HG03460 (cell line): ENCODE measurements at regions not wholly inside any gene's neighbourhood (a gene's known extent, or its start where the extent isn't known, plus 50 kb on each side); places are given as distances from the start of the nearest gene placed in this dataset.

ENCODE experiments used
- ATAC-seq: cut with Tn5 transposase; IDR thresholded peaks from one replicate; pipeline ENCODE4 v1.9.1; 2021; ENCODE audit not compliant: unreplicated experiment

DNA sequence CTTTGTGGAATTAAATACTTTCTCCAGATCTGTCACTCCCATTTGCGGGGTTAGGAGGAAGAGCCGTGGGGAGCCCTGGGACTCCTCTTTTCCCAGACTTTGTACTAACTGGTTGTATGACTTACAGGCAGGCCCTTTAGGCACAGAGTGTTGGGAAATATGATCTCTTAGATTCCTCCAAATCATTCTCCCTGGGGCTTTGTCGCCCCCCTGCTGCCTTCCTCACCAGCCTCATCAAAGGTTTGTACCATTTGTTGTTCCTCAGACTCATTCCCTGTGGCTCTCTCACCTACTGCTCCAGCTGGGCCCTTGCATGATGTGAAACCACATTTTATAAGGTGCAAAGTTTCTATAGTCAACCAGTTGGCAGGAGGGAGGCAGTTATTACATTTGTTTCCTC is 56.4 kb downstream of the CRYGS start:
- ATAC-seq: no peak

DNA sequence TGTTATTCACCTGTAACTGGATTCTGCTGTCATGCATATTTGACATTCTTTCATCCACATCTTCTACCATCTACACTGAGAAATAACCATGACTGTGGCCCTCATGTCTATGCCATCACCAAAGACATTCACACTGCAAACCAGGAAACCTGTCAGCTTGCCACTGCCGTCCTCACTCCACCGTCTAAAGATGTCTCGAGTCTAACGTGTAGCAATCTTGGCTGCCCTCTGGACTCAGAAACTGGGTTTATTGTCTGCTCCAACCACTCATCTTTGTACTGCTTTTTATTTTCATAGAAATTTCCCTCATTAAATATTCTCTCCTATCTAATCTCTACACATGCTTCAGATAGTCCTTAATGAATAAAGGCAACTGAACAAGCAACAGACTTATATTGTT is 57.1 kb downstream of the CRYGS start:
- no peak for ATAC-seq

DNA sequence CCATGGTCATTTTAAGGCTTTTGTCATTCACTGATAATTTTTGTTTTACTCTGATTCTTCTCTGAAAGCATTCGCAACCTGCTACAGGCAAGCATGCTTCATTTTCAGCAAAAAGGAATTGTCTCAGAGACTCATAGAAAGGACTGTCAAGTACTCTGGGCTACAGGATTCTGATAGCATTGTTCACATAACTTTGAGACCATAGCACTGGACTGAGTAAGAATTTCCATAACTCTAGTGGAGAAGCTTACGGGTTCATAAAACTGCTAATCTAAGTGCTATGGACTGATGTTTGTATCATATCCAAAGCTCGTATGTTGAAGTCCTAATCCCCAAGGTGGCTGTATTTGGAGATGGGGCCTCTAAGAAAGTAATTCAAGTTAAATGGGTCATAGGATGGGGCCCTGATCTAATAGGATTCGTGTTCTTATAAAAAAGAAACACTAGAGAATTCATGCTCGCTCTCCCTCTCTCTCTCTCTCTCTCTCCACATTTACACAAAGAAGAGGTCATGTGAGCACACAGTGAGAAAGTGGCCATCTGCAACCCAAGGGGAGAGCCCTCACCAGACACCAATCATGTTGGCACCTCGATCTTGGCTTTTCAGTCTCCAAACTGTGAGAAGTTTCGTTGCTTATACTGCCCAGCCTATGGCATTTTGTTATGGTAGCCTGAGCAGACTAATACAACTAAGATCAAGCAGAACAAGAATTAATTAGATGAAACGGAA is 60.4 kb downstream of the CRYGS start:
- no peak for ATAC-seq

DNA sequence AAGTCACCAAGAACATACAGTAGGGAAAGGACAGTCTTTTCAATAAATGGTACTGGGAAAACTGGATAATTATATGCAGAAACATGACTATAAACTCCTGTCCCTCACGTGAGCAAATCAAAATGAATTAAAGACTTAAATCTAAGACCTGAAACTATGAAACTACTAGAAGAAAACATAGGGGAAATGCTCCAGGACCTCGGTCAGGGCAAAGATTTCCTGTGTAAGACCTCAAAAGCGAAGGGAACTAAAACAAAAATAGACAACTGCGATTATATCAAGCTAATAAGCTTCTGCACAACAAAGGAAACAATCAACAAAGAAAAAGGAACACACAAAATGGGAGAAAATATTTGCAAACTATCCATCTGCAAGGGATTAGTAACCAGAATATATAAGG is 62.7 kb downstream of the CRYGS start:
- no peak for ATAC-seq

DNA sequence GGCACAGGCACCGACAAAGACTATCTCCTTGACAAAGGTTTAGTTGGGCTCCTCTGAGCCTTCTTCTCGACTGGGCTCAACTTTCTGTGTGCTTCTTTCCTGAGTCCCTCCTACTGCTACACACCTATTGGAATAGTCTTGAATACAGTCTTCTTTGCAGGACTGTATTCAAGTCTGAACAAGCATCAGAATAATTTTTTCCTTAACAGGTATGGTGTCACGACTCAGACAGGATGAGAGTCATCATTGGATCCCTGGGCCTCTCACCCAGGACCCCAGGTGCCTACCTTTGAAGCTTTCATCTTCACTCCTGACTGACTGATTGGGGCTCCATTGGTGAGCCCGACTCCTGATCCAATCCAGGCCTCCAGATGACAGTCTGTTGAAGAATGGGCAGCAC is 66.3 kb downstream of the CRYGS start:
- no peak for ATAC-seq

DNA sequence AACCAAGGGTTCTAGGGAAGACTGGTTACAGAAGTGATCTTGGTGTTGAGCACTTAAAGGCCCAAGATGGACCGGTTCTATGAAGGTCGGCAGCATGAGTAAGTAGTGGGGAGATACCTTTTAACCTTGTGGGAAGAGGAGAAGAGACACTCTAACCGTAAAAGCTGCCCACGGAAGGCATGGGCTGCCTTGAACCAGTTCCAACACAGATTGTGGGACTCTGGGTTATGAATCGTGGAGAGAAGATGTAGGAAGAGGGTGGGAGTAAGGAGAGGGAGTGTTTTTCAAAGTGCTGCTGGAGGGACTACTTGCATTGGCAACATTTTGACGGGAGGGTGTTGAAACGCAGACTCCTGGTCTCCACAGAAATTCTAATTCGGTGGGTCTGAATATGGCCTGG is 67.1 kb downstream of the CRYGS start:
- ATAC-seq: no peak

DNA sequence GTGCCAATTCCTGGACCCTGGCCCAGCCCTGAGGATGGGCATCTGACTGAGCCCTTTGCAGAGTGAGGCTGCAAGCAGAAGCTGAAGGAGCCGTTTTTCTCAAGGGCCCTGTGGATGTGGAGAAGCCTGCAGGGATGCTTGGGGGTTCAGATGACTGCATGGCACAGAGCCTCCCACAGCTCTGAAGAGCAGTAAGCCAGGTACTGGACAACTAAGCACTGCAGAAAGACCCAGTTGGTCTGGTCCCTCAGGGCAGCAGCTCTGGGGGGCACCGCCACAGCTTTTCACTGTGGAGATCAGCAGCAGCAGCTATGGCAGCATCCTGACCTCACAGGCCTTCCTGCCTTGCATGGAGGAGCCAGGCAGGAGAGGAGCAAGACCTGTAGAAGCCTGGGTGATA is 67.6 kb downstream of the CRYGS start:
- ATAC-seq: no peak

DNA sequence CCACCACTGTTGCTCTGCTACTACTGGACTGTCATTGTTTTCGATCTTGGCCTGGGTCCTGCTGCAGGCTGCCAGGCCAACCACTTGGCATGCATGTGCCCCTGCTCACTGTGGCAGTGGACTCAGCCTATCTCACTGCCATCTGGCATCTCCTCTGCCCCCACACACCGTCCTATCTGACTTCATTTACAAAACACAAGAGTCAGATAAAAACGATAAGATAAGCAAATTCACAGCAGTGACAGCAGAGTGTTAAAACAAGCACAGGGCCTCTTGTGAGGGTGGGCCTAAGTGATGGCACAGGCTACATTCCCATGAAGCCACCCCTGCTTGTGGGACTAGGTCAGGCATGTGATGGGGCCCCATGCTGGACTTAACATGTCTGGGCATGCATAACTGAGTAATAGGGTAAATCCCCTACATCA is 68.1 kb downstream of the CRYGS start:
- no peak for ATAC-seq

DNA sequence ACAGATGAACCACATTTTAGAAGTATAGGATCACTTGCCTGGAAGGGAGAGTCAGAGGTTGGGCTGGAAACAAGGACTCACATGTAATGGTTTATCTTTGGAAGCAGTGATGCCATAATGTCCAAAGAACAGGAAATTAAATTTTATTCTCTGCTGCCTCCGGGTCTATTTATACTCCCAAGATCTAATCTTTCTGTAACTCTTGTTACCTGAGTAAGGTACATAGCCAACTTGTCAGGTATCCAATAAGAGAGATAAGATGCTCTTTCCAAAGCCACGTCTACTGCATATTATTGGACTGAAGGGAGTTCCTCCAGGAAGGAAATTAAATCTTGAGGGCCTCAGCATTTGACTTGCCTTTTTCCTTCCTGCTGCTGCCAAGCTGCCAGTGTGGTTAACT is 71.0 kb downstream of the CRYGS start:
- ATAC-seq: no peak

DNA sequence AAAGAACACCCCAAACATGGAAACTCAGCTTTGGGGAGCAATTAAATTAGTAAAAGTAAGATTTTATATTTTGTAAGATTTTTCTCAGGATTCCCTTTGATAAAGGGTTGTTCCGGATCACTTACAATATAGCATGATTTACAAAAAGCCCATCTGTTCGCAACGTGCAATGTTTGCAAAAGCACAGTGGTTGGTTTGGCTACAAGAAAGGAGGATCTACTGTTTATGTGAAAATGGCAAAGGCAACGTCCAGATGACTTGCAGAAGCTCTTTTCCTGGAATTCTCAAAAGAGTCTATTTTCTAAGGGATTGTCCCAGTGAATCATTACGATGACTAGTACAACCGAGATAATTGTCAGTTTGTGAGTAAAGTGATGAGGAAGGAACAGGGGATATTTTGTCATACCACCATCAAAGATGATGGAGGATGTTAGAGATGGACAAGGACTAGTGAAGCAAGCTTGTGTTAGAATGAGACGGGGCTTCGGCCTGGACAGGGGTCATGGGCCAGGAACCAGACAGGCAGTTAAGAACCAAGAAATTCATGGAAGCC is 71.6 kb downstream of the CRYGS start:
- no peak for ATAC-seq

DNA sequence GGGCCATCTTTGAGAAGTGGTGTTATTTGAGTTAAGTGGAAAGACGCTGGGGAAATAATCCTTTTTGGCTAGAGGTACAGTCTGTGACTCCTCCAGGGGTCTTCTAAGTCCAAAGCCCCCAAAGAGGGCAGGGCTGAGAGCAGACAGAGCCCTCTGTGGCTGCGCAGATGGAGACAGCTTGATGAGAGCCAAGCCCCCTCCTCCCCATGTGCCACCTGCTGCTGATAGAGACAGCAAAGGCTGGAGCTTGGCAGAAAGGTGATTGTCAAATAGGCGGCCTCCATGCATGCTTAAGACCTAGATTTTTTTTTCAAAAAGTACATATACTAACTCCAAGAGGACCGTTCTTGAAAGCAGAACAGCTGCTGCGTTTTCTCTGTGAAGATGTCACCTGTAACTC is 72.4 kb downstream of the CRYGS start:
- ATAC-seq: no peak

DNA sequence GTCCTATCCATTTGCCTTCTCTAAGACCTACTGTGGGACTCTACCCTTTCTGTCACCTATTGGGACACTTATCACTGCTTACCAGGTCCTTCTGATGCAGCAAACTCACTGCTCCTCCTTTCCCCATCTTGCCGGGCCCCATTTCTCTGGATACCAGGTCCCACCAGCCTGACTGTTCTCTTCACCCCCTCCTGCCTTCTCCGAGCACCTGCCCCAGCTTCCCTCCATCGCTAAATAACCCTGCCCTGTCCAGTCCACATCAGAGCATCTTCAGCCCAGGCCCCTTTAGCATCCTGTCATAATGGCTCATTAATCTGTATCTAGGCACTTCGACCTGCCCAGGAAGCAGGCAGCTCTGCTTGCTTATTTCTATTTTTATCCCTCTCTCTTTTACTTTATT is 74.7 kb downstream of the CRYGS start:
- ATAC-seq: no peak

DNA sequence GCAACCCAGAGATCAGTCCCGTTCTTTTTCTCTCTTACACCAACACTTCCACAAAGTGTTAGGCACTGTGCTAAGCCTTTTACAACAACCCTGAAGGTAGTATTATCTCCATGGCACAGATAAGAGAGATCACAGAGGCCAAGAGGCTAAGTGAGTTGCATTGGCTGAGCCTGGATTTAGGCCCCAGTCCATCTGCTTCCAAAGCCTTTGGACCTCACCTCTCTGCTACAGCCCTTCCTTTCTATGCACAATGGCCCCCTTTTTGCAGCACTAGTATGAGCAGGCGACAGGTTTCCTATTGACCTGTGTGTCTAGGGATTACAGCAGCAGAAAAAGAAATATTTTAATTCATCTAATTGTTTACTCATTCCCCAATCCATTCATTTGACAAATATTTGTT is 76.2 kb downstream of the CRYGS start:
- ATAC-seq: no peak

DNA sequence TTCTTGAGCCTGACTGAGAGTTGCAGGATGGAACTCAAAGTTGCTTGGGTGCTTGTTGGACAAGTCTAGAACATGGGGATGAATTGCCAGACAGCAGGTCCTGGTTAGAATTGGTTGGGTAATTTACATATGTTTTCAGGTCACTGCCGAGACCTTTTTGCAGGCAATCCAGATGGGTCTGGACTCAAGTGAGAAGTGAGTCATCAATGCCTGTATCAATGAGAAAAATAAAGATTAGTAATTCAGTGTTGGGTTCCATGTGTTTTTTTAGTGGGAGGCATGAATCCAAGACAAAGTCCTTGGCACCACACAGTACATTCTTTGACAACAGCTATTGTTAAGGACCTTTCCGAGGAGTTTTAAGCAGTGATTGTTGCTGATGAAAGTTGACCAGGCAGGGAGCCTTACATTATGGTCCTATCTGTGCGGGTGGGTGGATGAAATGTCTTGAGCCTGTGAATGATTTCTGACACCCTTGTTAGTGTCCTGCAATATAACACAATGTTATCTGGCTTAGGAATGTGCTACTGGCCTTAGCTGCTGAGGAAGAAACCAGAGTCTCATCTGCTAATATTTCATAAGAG is 77.7 kb downstream of the CRYGS start:
- ATAC-seq: no peak

DNA sequence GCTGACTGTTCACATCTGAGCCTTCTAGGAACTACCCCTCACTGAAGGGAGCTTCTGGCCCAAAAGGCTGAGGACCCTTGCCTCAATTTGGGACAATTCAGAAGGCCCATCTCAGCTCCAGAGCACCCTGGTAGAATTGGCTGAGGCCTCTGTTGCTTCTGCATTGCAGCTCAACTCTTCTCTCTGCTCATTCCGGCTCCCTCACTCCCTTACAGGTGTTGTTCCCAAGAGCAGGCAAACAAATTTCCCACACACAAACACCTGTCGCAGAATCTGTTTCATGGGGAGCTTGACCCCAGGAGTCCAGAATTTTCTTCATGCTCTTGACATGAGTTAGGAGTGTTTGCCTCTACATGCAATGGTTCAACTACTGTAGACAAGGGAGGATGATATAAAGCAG is 78.7 kb downstream of the CRYGS start:
- no peak for ATAC-seq

DNA sequence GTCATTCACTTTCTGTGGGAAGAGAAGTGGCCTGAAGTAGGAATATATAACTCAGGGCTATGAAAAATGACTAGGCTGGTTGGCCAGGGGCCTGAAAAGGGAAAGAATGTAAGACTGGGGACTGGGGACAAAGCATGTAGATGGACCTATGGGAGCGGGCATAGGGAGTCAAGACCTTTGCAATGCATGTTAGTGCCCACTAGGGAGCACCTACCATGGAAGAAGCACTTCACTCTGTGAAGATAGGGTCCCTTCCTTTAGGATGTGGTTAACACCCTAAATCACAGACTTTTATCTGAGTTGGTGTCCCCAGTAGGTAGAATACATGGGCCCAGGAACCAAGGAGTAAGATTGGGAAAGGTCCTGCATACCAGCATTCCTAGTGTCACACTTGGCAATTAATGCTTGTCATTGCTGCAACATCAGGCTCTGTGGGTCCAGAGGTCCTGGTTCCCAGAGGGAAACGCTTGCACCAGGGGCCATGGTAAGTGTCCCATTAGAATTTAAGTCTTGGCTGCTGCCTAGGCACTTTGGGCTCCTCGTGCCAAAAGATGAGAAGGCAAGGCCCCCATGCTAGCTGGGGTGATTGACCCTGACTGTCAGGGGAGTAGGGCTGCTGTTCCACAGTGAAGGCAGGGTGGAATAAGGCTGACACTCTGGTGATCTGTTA is 79.6 kb downstream of the CRYGS start:
- ATAC-seq: no peak

DNA sequence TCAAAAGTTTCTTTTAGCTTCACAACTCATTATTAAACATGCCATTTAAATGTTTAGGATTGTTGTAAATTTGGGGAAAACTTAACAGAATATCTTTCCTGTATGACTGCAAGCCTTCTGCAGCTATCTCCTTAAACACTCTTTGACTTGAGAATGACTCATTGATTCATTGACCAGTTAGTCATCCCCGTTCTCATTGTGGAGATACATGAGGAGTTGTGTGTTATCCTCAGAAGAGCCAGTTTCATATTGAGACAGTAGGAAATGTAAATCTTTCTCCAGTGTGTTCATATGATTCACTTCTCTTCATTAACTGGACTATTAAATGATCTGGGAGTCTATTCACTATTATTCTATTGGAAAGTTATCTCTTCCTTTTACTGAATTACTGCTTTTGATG is 83.0 kb downstream of the CRYGS start:
- ATAC-seq: no peak

DNA sequence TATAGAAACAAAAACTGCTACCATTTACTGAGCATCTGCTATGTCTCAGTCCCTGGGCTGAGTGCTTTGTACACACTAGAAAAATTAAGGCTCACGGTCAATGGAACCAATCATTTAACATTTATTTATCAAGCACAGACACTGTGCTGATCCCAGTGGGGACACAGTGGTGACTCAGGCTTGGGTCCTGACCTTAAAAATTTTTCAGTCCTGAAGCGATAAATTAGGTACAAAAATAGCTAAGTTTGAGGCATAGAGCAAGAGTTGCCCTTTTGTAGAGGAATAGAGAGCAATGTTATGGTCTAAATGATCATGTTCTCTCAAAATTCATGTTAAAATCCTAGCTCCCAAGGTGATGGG is 85.1 kb downstream of the CRYGS start:
- ATAC-seq: no peak

DNA sequence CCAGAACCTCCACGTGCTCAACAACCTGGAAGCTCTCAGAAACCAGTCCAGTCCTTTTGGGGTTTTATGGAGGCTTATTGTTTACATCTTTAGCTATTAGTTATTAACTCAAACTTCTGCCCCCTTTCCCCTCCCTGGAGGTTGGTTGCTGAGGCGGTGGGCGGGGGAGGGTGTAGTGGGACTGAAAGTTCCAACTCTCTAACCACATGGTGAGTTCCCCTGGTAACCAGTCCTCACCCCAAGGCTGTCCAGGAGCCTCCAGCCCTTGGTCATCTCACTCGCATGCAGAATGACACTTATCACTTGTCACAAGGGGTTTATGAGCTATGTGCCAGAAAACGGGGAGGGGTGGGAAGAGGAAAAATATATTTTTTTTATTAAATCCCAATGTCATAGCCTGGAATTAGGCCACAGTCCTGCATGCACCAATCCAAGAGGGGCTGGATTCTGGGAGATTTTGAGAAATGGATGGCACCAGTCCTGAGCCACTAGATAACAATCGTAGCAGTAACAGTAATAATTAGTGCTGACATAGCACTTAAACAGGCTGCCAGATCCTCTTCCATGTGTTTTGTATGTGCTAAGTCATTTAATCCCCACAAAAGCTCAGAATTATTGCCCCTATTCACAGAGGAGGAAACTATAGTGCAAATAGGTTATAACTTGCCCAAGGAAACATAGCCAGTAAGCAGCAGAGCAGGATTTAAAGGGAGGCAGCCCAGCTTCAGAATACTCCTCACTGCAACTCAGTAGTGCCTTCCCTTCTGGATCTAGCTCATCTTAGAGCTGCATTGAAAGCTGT is 85.7 kb downstream of the CRYGS start:
- ATAC-seq: no peak

DNA sequence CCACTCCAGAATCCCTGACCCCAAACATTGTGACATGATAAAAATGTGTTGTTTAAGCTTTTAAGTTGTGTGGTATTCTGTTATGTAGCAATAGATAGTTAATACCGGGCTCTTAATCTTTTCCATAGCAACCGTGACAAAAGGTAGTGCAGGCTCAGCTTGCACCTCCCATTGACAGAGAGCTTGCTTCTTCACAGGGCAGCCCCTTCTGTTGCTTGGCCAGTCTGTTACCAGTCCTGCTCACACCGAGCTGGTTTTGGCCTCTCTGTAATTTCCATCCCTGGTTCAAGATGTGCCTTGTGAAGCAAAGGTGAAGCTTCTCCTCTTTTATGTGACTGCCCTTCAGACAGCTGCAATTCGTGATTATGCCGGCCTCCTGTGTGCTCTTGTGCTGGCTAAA is 86.9 kb downstream of the CRYGS start:
- ATAC-seq: no peak

DNA sequence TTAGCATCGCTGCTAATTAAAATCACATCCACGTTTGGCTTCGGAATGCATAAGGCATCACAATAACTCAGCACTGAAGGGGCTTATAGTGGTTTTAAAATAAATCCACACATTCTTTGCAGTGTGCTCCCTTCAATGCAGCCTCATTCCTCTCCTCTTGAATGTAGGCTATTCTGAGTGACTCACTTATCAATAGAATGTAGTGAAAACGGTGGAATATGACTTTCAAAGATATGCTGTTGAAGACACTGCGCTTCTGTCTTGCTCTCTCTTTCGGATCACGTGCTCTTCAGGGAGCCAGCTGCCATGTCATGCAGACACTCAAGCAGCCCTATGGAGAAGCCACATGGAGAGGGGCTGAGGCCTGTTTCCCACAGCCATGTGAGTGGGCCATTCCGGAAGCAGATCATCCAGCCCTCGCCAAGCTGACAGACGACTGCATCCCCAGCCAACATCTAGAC is 87.4 kb downstream of the CRYGS start:
- no peak for ATAC-seq
